Duodenal mucosa (tissue), 2 donors: ENCODE measurements at regions not wholly inside any gene's neighbourhood (a gene's known extent, or its start where the extent isn't known, plus 50 kb on each side); places are given as distances from the start of the nearest gene placed in this dataset.
"Not testable (repeated sequence)": the region's sequence is repeated elsewhere in the genome, so short reads cannot be mapped to it uniquely, and the experiment has no call there.

Source experiments
- H3K27ac ChIP-seq: one replicate; pipeline ENCODE4 v1.7.0; 2013; ENCODE audit warnings: low read depth, low read length
- H3K27me3 ChIP-seq, 2 donors: one replicate each; pipeline ENCODE4 v1.7.0; 2013; ENCODE audit warnings: low read length in 2 of 2, control low read depth in 1 of 2; ENCODE audit not compliant: insufficient read depth in 2 of 2, control insufficient read depth in 1 of 2
- H3K36me3 ChIP-seq, 2 donors: one replicate each; pipeline ENCODE4 v1.7.0; 2013; ENCODE audit warnings: low read length in 2 of 2, control low read depth in 1 of 2; ENCODE audit not compliant: insufficient read depth in 2 of 2, control insufficient read depth in 1 of 2
- H3K4me1 ChIP-seq, 2 donors: one replicate each; pipeline ENCODE4 v1.7.0; 2013; ENCODE audit warnings: low read length in 2 of 2, control low read depth in 1 of 2; ENCODE audit not compliant: insufficient read depth in 2 of 2, control insufficient read depth in 1 of 2
- H3K4me3 ChIP-seq, 2 donors: one replicate each; pipeline ENCODE4 v1.7.0; 2013; ENCODE audit warnings: low read length in 2 of 2, low read depth in 1 of 2
- H3K9ac ChIP-seq, 2 donors: one replicate each; pipeline ENCODE4 v1.7.0; 2013; ENCODE audit warnings: low read length in 2 of 2, low read depth in 1 of 2
- H3K9me3 ChIP-seq, 2 donors: one replicate each; pipeline ENCODE4 v1.7.0; 2013; ENCODE audit warnings: low read length in 2 of 2, control low read depth in 1 of 2; ENCODE audit not compliant: control insufficient read depth in 1 of 2

GRCh38 chr12:67484791-67485480, 163.6 kb upstream of the DYRK2 start:
- H3K4me3 ChIP-seq = no peak overlapping the region
- peaks cover 6 to 16% of the 10 kb centered on the region in 2 donors for H3K4me1 ChIP-seq
- H3K27me3 ChIP-seq = no peaks in the 10 kb centered on the region
- peaks cover 16 to 18% of the 10 kb centered on the region in 2 donors for H3K9me3 ChIP-seq
- no peaks in the 10 kb centered on the region for H3K36me3 ChIP-seq
- no peak overlapping the region for H3K27ac ChIP-seq
- H3K9ac ChIP-seq = no peak overlapping the region

DNA sequence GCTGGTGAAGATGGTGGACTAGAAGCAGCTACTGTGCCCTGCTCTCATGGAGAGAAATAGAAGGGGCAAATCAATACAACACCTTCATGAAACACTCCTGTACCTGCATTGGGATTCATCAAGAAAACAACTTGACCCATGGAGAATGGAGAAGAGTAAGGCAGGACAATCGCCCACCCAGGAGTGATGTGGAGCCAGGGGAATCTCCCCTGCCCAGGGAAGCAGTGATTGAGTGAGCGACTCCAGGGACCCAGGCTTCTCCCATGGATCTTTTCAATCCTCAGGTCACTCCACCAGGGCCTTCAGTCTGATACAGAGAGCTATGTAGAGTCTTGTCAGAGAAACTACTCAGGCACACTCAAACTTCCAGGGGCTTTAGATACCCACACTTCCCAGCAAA, 161.9 kb upstream of the DYRK2 start:
- H3K4me3 ChIP-seq = no peak overlapping the region
- peaks cover 19 to 22% of the 10 kb centered on the region in 2 donors for H3K9me3 ChIP-seq
- H3K4me1 ChIP-seq = peaks cover 6 to 16% of the 10 kb centered on the region in 2 donors
- no peak overlapping the region for H3K9ac ChIP-seq
- no peaks in the 10 kb centered on the region for H3K27me3 ChIP-seq
- no peak overlapping the region for H3K27ac ChIP-seq
- H3K36me3 ChIP-seq = no peaks in the 10 kb centered on the region

GRCh38 chr12:67488349-67488748, 160.2 kb upstream of the DYRK2 start:
- H3K4me3 ChIP-seq, H3K9ac ChIP-seq, H3K27me3 ChIP-seq, H3K36me3 ChIP-seq, H3K27ac ChIP-seq: not testable (repeated sequence)
- H3K4me1 ChIP-seq = peaks cover 6 to 14% of the 10 kb centered on the region in 2 donors
- peaks cover 22 to 24% of the 10 kb centered on the region in 2 donors for H3K9me3 ChIP-seq

DNA sequence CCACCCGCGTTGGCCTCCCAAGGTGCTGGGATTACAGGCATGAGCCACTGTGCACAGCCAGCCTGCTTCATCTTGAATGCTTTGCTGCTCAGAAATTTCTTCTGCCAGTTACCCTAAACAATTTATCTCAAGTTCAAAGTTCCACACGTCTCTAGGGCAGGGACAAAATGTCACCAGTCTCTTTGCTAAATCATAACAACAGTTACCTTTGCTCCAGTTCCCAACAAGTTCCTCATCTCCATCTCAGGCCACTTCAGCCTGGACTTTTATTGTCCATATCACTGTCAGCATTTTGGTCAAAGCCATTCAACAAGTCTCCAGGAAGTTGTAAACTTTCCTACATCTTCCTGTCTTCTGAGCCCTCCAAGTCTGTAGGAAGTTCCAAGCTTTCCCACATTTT, 159.5 kb upstream of the DYRK2 start:
- no peak overlapping the region for H3K9ac ChIP-seq
- no peaks in the 10 kb centered on the region for H3K36me3 ChIP-seq
- H3K9me3 ChIP-seq = peaks cover 22 to 24% of the 10 kb centered on the region in 2 donors
- no peak overlapping the region for H3K27ac ChIP-seq
- H3K4me1 ChIP-seq = peaks cover 1 to 7% of the 10 kb centered on the region in 2 donors
- no peaks in the 10 kb centered on the region for H3K27me3 ChIP-seq
- H3K4me3 ChIP-seq = no peak overlapping the region

GRCh38 chr12:67496581-67496980, 152.0 kb upstream of the DYRK2 start:
- peaks cover 0 to 6% of the 10 kb centered on the region in 2 donors for H3K9me3 ChIP-seq
- H3K36me3 ChIP-seq = no peaks in the 10 kb centered on the region
- H3K4me3 ChIP-seq = no peak overlapping the region
- H3K4me1 ChIP-seq = peaks cover 0 to 12% of the 10 kb centered on the region in 2 donors
- H3K27ac ChIP-seq = no peak overlapping the region
- no peak overlapping the region for H3K9ac ChIP-seq
- H3K27me3 ChIP-seq = no peaks in the 10 kb centered on the region

- no peak overlapping the region for H3K4me3 ChIP-seq
- no peaks in the 10 kb centered on the region for H3K27me3 ChIP-seq
- H3K9ac ChIP-seq = no peak overlapping the region
- peaks cover 0 to 19% of the 10 kb centered on the region in 2 donors for H3K4me1 ChIP-seq
- H3K27ac ChIP-seq = no peak overlapping the region
- no peaks in the 10 kb centered on the region for H3K36me3 ChIP-seq
- H3K9me3 ChIP-seq = no peaks in the 10 kb centered on the region
Observed at GRCh38 chr12:67498991-67499390, 149.6 kb upstream of the DYRK2 start.

DNA sequence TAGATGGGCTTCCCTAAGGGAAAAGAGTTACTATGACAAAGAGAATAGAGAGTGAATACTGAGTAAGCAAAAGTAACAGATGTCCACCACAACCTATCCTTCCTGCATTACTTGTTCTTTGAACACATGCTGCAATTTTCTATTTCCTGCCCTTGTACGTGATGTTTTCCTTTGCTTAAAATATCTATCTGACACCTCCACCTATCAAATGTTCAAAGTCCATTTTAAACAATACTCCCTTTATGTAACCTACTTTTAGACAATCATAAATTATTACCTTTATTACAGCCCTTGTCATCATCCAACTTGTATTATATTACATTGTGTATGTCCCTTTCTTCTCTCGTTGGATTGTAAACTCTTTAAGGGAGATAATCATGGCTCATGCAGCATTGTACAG, 147.2 kb upstream of the DYRK2 start:
- Histone ChIP-seq H3K9me3 (no peaks in the 10 kb centered on the region), H3K9ac (no peak overlapping the region), H3K4me3 (no peak overlapping the region), H3K27me3 (no peaks in the 10 kb centered on the region), H3K36me3 (no peaks in the 10 kb centered on the region), H3K4me1 (peaks cover 0 to 19% of the 10 kb centered on the region in 2 donors), H3K27ac (no peak overlapping the region)

- H3K36me3 ChIP-seq = no peaks in the 10 kb centered on the region
- peaks cover 2 to 21% of the 10 kb centered on the region in 2 donors for H3K4me1 ChIP-seq
- H3K9me3 ChIP-seq = no peaks in the 10 kb centered on the region
- no peak overlapping the region for H3K27ac ChIP-seq
- no peak overlapping the region for H3K9ac ChIP-seq
- H3K4me3 ChIP-seq = no peak overlapping the region
- H3K27me3 ChIP-seq = no peaks in the 10 kb centered on the region
Observed at GRCh38 chr12:67504026-67504425, 144.5 kb upstream of the DYRK2 start.

DNA sequence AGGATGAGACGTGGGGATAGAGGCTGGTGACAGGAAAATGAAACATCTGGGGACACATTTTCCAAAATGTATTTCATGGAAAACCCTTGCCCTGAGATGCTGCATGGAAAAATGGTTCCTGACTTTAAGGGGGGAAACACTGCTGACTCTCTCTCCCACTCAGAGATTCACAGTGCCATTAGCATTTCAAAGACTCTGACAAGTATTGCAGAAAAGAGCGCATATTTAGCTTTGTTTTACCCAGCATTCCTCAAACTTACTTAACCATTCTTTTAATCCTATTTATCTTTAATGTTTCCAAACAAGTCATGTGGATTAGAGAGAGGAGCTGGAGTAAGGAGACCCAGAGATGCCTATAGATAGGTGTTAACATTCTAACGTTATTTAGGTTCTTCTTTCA, 141.8 kb upstream of the DYRK2 start:
- Histone ChIP-seq H3K4me1 (peaks cover 6 to 12% of the 10 kb centered on the region in 2 donors), H3K4me3 (no peak overlapping the region), H3K36me3 (no peaks in the 10 kb centered on the region), H3K27ac (no peak overlapping the region), H3K9me3 (no peaks in the 10 kb centered on the region), H3K27me3 (no peaks in the 10 kb centered on the region), H3K9ac (no peak overlapping the region)

DNA sequence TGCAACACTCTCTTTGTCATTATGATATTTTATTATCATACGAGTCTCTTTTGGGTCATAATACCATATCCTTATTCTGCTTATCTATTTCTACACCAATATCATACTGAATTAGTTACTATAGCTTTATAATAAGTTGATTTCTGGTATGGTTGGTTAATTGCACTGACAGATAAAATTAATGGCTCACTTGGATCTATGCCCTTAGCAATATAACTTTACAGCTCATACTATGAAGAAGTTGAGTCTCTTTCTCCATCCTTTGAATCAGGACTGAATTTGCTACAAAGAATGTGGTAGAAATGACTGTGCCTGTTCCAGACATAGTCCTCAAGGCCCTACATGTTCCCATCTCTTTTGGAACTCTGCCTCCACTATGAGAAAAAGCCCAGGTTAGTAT, 139.7 kb upstream of the DYRK2 start:
- H3K27me3 ChIP-seq = no peaks in the 10 kb centered on the region
- H3K9me3 ChIP-seq = no peaks in the 10 kb centered on the region
- H3K4me3 ChIP-seq = no peak overlapping the region
- H3K36me3 ChIP-seq = no peaks in the 10 kb centered on the region
- H3K27ac ChIP-seq = no peak overlapping the region
- H3K4me1 ChIP-seq = peaks cover 6 to 7% of the 10 kb centered on the region in 2 donors
- no peak overlapping the region for H3K9ac ChIP-seq
